Ishikawa (cell line): ENCODE measurements at regions not wholly inside any gene's neighbourhood (a gene's known extent, or its start where the extent isn't known, plus 50 kb on each side); places are given as distances from the start of the nearest gene placed in this dataset.

Experiments
- CEBPB ChIP-seq: IDR thresholded peaks from 2 replicates; pipeline ENCODE4 v1.6.1; 2012
- EGR1 ChIP-seq: IDR thresholded peaks from 2 replicates; pipeline ENCODE4 v1.6.1; 2012
- EP300 ChIP-seq: IDR thresholded peaks from 2 replicates; pipeline ENCODE4 v1.6.1; 2012; ENCODE audit warnings: borderline replicate concordance
- FOXM1 ChIP-seq: IDR thresholded peaks from 2 replicates; pipeline ENCODE4 v1.6.1; 2012; ENCODE audit warnings: low read depth, borderline replicate concordance
- MAX ChIP-seq: IDR thresholded peaks from 2 replicates; pipeline ENCODE4 v1.6.1; 2012
- NFIC ChIP-seq: IDR thresholded peaks from 2 replicates; pipeline ENCODE4 v1.6.1; 2012
- RAD21 ChIP-seq: IDR thresholded peaks from 2 replicates; pipeline ENCODE4 v1.6.1; 2012; ENCODE audit warnings: low read depth
- REST ChIP-seq: IDR thresholded peaks from 2 replicates; pipeline ENCODE4 v1.6.1; 2012; ENCODE audit warnings: low read depth, mild to moderate bottlenecking
- TAF1 ChIP-seq: IDR thresholded peaks from 2 replicates; pipeline ENCODE4 v1.6.1; 2012; ENCODE audit warnings: low read depth, mild to moderate bottlenecking
- TCF12 ChIP-seq: IDR thresholded peaks from 2 replicates; pipeline ENCODE4 v1.6.1; 2012; ENCODE audit warnings: low read depth
- TEAD4 ChIP-seq: IDR thresholded peaks from 2 replicates; pipeline ENCODE4 v1.6.1; 2012
- YY1 ChIP-seq: IDR thresholded peaks from 2 replicates; pipeline ENCODE4 v1.6.1; 2012; ENCODE audit warnings: low read depth
- TF ChIP-seq, protein P1 (sequence below): IDR thresholded peaks from 2 replicates; pipeline ENCODE4 v1.6.1; 2012

DNA sequence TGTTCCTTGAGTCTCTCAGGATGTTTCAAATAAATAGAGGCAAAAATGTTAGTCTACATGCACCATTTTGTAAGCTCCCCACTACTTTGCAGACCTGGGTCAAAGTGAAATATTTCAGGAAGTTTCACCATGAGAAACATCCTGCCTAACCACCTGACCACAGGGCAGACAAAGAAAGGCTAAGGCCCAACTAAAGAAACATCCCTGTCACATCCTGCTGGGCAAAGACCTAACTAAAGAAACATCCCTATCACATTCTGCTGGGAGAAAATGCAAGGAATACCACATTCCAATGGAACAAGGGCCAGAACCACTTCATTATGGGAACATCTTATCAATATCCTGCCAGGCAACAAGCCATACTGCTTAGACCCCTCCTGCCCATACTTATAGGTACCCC is 1303.4 kb downstream of the TECRL start:
- no peak for TF ChIP-seq FOXM1
- no peak for TF ChIP-seq RAD21
- TF ChIP-seq YY1, result no peak
- TF ChIP-seq EP300, result no peak
- no peak for TF ChIP-seq CEBPB
- TF ChIP-seq MAX, result no peak
- no peak for TF ChIP-seq NFIC
- no peak for TF ChIP-seq TAF1
- TF ChIP-seq REST, result no peak
- TF ChIP-seq EGR1, result no peak
- TF ChIP-seq, protein P1, sequence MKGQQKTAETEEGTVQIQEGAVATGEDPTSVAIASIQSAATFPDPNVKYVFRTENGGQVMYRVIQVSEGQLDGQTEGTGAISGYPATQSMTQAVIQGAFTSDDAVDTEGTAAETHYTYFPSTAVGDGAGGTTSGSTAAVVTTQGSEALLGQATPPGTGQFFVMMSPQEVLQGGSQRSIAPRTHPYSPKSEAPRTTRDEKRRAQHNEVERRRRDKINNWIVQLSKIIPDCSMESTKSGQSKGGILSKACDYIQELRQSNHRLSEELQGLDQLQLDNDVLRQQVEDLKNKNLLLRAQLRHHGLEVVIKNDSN, result no peak
- no peak for TF ChIP-seq TCF12
- TF ChIP-seq TEAD4, result no peak
